A673 (cell line): ENCODE measurements at regions not wholly inside any gene's neighbourhood (a gene's known extent, or its start where the extent isn't known, plus 50 kb on each side); places are given as distances from the start of the nearest gene placed in this dataset.

Source experiments
- CTCF ChIP-seq: fragments of 300-800, 200-600 bp; sonication (generic); conservative IDR thresholded peaks from 2 replicates; pipeline ENCODE4 v1.5.1; 2017; ENCODE audit warnings: low read depth, mild to moderate bottlenecking, antibody characterized with exemption, low read length, moderate library complexity, mixed read lengths
- EZH2 ChIP-seq: fragments of 200-600 bp; sonication (generic); IDR thresholded peaks from 2 replicates; pipeline ENCODE4 v1.6.1; 2017; ENCODE audit warnings: borderline replicate concordance, low read depth, mild to moderate bottlenecking, mixed read lengths, antibody characterized with exemption, low read length; ENCODE audit not compliant: poor library complexity, severe bottlenecking

- no peak for TF ChIP-seq CTCF
- no peak for TF ChIP-seq EZH2
These were observed 314.9 kb downstream of the PMP22 start for GRCh38 chr17:14950216-14950615.
